HG02571 (cell line): ENCODE measurements at regions not wholly inside any gene's neighbourhood (a gene's known extent, or its start where the extent isn't known, plus 50 kb on each side); places are given as distances from the start of the nearest gene placed in this dataset.

Experiments
- ATAC-seq: cut with Tn5 transposase; IDR thresholded peaks from one replicate; pipeline ENCODE4 v1.9.1; 2021; ENCODE audit warnings: mild to moderate bottlenecking, moderate library complexity; ENCODE audit not compliant: unreplicated experiment

DNA sequence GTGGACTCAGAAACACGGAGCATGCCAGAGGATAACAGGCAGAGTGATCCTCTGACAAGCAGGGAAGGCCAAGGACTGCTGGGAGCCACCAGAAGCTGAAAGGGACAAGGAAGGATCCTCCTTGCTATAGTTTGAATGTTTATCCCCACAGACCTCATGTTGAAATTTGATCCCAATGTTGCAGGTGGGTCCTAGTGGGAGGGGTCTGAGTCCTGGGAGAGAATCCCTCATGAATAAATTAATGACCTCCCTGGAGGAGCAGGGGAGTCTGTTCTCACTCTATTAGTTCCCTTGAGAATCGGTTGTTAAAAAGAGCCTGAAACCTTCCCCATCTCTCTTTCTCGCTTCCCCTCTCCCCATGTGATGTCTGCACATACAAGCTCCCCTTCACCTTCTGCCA is 124.4 kb downstream of the FBXO15 start:
- no peak for ATAC-seq

DNA sequence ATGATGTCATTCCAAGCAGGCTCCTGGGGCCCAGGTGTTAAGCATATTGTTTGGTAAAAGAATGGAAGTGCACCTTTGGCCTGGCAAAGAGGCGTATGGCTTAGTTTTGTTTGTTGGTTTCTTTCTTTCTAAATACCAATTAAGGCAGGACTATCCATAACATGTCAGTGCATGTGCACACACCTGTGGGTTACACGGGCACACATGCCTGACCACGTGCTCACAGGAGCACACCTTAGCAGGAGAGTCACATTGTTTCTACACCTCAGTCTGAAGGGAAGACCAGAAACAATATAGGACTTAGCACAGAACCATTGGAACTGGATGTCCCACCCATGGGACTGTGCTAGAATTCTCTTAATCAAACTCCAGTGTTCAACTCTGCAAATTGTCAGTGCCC is 127.8 kb downstream of the FBXO15 start:
- no peak for ATAC-seq

DNA sequence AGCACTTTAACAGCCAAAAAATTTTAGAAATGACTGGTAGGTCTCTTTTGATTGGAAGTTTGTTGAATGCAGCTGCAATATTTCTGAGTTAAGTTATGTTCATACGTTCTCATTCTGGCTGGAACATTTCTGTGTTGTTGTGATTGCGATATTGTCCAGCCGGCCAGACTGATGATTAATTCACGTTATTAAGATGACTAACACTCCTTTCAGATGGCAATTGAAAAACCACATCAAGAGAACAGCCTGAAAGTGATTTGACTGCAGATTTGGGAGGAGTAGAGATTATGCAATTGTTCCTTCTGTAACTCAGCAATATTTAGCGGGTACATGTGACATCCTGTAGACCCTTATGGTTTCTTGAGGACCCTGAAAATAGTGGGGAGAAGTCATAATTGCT is 133.7 kb downstream of the FBXO15 start:
- no peak for ATAC-seq

DNA sequence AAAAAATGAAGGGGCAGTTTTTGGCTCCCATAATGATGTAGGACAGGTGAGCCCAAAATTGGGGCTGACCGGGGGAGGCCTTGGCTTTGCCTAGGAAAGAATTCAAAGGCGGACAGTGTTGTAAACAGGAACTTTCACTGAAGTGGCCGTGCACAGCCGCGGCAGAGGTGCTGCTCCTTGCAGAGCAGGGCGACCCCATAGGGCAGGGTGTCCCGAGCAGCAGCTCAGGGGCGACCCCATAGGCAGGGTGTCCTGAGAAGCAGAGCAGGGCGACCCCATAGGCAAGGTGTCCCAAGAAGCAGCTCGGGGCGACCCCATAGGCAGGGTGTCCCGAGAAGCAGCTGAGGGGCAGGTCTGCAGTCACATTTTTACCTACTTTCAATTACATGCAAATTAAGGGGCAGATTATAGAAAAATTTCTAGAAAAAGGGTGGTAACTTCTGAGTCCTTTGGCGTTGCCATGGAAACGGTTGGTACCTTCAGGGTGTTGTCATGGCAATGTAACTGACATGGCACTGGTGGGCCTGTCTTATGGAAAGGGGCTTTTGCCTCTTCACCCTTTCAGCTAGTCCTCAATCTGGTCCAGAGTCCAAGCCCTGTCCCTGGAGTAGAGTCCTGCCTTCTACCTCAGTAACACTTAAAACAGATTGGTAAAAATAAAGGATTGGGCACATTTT is 134.5 kb downstream of the FBXO15 start:
- no peak for ATAC-seq

DNA sequence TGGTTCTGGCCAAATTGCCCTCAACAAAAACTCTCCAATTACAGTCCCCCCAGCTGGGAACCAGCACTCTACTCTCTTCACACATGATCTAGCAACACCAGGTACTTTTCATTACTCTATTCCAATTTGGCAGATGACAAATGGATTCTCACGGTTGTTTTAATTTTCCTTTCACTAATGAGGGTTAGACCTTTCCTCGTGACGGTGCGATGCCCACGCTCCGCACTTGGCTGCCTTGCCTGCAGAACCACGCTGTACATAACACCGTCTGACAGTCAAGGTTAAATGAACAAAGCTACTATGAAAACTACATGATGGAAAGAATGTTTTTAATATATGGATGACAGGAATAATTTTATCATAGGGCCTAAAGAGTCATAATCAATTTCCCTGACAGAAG is 141.5 kb downstream of the FBXO15 start:
- ATAC-seq = no peak

DNA sequence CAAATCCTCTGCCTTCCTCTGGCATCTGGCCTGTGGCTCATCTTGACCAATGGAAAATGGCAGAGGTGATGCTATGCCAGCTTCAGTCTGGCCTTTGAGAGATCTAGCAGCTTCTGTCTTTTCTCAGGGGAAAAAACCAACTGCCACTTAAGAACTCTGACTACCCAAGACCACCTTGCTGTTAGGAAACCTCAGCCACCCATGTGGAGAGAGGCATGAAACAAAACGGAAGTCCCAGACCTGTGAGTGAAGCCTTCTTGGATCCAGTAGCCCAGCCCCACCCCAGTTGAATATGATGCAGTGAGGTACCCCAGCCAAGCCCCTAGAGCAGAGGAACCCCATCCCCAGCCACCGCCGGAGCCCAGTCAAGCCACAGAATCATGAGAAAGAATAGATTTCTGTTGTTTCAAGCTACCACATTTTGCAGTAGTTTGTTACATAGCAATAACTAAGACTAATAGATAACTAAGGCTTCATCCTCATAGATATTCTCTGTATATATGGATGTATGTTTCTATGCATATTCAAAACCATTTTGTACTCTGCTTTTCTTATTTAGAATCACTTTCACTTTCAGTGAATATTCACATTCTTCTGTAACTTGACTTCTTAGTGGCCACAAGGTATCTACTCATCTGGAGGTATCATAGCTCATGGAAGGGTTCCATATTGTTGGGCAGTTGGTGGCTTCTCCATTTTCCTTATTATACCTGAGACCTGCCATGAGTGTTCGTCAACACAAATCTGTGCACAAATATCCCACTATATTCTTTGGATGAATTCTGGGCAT is 142.1 kb downstream of the FBXO15 start:
- no peak for ATAC-seq

DNA sequence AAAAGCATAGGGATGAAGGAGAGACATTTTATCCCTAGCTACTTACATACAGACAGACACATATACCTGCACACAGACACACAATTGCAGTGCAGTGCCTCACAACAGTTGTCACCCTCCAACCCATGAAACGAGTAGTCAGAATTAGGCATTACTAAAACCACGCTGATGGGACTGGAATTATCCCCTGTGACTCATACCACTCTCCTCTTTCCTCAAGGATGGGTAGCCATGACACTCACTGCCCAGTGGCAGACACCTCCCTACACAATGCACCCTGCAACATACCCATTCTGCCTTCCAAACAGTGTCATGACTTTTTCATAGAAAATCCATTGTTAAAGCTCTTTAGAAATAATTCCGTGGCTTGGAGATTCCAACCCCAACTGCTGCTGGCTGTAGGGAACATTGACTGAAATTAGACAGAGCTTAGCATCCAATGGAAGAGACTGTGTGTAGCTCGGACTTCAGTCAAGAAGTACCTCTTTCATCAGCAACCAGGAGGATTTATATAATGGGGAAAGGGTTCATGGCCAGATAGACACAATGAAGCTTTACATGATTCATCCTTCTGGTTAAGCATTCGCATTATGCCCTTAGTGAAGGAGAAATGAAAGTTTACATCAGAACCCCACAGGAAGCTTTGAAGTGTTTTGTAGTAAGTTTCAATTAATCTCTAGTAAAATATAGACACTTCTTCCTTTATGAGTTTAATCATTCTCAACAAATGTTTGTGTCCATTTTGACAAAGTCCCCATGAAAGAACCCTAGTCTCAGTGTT is 155.2 kb downstream of the FBXO15 start:
- ATAC-seq = no peak

DNA sequence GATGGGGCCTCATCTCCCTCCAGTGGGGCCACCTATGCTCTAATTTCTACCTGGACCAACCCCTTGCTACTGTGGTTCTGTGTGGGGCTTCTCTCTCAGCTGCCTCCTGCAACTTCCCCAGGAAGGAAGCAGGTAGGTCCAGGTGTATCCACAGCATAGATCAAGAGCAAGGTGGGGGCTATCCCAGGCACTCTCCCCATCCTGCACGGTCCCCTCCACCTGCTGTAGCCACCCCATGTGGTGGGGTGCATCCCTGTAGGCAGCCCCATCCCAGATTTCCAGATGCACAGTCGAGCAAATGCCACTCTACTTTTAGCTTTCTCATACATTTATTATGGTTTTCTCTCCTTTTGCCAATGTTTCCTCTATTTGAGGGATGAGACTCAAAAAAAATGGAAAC is 156.1 kb downstream of the FBXO15 start:
- no peak for ATAC-seq

DNA sequence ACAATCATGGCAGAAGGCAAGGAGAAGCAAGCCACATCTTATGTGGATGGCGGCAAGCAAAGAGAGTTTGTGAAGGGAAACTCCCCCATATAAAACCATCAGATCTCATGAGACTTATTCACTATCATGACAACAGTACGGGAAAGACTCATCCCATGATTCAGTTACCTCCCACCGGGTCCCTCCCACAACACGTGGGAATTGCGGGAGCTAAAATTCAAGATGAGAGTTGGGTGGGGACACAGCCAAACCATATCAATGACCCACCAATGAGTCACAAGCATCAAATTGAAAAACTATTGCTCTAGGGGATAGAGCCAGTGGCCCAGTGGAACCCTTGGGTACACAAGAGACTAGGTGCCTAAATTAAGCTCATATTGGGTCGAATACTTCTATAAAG is 157.4 kb downstream of the FBXO15 start:
- ATAC-seq = no peak

DNA sequence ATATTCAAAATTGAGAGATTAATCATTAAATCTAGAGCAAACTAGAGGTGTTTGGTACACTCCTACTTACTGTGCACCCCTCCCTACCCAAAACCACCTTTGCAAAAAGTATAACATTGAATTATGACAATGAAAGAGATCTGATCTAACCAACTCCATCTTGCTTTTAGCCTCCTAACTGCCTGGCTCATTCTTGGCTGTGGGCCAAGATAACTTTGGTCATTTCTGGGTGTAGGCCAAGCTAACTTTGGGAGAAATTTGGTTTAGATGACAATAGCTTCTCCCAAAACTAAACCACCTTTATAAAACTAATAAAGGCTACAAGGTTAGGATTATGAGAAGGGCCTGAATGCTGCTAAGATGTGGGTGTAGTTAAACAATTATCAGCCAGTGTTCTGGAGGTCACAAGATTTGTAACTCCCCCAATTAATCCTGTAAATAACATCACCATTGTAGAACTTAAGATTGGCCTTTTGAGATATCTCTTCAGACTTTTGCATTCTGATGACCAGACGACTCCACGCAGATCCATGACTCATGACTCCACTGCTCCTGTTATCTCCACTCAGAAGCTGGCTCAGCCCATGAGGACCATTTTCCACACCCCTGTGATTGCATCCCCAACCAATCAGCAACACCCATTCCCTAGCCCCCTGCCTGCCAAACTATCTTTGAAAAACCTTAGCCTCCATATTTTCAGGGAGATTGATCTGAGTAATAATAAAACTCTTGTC is 160.2 kb downstream of the FBXO15 start:
- ATAC-seq = no peak

DNA sequence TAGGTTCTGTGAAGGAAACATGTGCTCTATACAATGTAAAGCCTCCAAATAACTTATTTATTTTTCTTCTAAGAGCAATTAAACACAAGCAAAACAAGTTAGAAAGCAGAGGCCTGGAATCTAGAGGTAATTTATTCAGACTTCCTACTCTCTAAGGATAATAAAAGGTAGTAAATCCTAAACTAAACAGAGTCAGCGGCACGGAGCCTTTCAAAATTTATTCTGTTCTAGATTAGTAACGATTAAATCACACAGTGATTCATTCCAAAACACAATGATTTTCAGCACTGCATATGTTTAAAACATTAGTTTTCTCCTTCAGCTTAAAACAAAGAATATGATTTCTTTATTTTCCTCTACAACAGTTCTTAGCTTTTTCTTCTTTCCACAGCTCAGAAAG is 160.9 kb downstream of the FBXO15 start:
- no peak for ATAC-seq

DNA sequence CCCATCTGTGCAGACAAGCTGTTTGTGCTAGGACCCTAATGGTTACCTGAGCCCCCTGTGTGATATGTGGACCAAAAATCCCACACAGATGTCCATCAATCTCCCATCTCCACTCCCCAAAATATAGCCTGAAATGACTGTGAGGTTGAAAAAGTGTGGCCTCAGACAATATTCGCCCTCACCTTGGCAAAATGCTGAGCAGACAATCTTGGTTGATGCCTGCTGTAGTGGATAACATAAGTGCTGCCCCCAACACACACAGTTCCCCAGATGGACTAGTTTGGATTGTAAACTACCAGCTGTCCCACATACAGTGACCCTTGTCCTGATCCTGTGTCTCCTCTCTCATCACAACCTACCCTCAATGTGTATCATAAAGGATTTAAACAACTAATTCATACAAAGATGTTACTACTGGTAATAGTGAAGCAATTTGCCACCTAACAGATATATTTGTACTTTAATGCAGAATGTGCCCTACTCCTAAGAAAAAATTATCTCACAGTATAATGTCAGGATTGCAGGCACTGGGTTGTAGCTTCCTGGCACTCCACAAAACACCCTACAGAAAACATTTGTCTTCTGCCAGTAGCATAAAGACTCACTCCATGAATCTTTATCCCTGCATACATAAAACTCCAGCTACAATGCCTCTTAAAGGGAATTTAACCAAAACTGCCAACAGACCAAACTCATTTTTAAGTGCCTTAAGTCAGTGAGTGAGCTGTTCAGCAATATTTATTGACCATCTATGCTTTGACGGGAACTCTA is 161.6 kb downstream of the FBXO15 start:
- ATAC-seq = no peak

DNA sequence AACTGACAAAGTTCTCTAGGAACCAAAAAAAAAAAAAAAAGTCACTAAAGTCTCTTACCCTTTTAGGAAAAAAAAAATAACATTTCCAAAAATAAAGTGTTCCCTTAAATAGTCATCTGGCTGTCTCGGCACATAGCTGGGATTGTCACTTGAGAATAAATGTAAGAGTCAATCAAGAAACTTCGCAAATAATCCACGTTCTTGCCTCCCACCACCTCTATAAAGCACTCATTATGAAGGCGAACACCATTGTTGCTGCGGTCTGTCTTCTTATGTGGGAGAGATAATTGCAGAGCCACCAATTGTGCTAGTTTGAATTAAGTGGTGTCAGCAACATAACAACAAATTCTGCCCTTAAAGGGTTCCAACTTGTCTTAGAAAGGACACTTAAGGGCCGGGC is 163.7 kb downstream of the FBXO15 start:
- no peak for ATAC-seq

DNA sequence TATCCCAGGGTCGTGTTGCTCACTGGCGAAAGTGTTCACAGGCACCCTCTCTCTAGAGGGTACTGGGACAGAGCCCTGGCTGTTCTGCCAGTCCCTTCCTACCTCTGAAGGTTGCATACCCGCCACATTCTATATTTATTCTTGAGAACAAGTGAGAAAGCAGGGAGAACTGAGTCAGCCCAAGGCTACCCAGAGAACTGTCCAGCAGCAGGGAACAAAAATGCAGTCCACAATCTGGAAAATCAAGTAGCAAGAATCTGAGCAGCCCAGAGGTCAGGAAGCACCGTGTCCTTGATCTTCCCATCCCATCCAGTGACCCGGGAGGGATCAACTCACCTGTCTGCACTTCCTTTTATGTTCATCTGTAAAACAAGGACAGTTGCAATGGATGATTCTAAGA is 164.1 kb downstream of the FBXO15 start:
- no peak for ATAC-seq

DNA sequence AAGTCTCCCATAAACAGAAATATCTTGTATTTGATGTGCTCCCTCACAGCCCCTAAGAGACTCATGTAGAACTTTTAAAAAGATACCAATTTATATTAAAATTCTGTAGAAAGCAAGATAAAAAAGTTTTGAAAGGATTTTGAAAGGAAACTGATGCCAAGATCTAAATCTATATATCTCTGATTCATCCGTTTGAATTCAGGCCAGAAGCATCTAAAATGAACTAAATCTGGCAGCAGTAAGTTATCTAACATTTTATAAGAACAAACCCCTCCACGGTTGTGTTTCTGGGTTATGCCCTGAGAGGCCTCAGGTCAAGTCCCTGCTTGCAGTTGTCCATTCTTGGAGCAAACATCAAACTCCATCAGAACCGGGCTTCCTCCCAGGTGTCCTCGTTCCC is 165.8 kb downstream of the FBXO15 start:
- no peak for ATAC-seq

DNA sequence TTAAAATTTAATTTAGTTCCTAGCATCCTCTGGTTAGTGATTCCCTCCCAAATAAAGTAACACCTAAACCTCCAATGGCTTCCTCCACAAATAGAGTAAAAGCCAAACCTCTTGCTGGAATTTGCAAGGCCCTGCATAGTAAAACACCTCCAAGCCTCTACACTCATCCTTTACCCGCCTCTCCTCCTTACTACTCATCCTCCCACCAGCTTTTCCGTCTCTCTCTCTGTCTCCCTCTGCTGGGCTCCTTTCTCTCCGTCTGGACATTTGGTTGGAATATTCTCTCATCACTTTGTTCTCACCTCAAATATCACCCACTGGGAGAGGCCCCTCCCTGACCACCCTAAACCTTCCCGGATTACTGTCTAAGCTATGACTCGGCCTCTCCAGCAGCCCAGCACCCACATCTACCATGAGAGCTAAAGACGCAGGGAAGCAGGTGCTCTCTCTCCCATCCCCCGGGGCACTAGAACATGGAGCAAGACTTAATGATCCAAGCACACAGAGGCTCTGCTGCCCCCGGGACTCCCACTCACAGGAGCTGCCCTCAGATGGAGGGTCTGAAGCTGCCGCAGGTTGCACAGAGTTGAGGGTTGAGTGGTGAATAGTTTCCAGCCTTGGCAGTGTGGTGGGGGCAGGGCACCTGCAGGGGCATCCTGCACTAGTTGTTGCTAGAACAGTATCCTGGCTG is 167.2 kb downstream of the FBXO15 start:
- ATAC-seq = no peak

DNA sequence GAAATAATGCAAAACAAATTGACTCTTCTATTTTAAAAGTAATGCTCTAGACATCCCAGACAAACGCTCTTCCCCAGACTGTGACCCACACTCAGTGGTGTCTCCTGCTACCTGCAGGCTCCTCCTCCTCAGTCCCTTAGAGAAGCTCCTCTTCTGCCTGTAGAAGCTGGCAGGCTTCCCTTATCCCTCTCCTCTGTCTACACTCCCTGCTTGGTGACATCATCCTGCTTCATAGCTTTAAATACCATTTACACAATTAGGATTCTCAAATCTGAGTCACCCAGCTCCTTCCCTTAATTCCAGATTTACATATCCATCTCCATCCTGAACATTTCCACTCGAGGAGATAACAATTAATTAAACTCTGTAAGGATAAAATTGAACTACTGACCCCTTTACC is 167.9 kb downstream of the FBXO15 start:
- ATAC-seq = no peak

DNA sequence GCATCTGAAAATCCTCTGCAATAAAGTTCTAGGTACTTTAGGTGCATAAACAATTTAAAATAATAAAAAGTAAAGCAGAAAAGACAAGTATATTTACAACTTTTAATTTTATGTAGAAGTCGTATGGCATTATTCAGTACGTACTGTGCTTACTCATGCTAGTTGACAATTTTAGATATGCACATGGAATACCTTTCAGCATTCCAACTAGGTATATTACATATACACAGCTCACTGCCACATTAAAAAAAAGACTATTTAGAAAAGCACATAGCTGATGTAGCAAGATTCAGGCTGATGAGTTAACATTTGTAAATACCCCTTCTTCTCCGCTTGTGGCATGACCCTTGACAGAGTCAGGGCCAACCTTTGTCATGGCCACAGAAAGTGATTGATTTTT is 171.2 kb downstream of the FBXO15 start:
- no peak for ATAC-seq

DNA sequence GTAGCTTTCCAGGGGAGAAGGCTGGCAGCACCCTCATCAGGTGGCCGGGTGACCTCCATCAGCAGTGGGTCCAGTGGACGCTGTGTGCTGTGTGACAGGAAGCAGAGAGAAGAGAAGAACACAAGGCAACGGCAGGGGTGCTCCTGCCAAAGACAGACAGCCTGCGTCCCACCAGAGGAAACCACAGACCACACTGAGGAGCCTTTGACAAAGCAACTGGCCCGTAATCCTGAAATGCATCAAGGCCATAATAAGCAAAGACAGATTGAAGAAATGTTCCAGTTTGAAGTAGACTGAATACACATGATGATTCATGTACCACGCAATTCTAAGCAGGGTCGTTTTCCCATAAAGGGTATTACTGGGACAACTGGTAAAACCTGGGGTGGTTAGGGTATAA is 172.4 kb downstream of the FBXO15 start:
- ATAC-seq = no peak

DNA sequence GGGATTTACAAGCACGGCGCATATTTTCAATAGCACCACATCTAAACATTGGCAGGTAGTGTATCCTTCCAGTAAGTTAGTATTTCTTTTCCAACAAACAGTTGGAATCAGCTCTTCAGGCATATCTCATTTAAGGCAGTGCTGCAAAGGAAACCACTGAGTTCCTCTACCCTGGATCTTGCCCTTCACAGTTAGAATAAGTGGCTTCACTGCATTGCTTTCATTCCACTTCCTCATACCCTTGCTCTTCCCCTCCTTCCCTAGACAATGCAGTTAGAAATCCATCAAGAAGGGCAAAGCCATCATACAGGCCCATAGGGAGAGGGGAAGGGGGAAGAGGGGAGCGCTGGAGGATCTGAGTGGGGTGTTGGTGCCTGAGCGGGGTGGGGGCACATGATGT is 173.7 kb downstream of the FBXO15 start:
- no peak for ATAC-seq
